ENCODE measurements at regions not wholly inside any gene's neighbourhood (a gene's known extent, or its start where the extent isn't known, plus 50 kb on each side); places are given as distances from the start of the nearest gene placed in this dataset.

DNA sequence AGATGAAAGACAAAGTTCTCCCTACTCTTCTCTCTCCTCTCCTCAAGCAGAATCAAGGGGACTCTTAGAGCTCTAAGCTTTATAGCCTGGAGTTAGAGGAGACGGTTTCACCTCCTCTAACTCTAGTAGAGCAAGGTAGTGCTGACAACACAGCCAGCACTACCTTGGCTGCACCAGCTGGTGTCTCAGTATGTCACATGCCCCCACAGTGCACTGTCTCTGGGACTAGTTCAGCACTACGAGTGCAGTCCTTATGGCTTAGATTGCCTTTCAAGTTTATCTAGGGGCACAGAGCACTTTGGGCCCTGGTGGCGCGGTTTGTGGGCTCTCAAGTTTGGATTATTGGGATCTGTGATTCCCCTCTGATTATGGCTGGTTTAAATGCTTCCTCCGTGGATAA is 614.1 kb upstream of the NECTIN3 start:
- Histone ChIP-seq H4K20me1 (ENCODE audit: control insufficient read depth, insufficient read depth, insufficient read length) (no peaks in the 10 kb centered on the region), H3K23ac (ENCODE audit: insufficient read length, low read depth, low read length) (no peak overlapping the region), H3K79me2 (ENCODE audit: insufficient read depth, low read length) (no peaks in the 10 kb centered on the region), H2AK5ac (ENCODE audit: insufficient read length, low read length) (no peak overlapping the region), H3K56ac (ENCODE audit: insufficient read length, low read depth, low read length) (no peak overlapping the region), H4K8ac (replicated peaks; ENCODE audit: insufficient read length, low read depth, low read length) (no peak overlapping the region), H3T11ph (ENCODE audit: low read length) (no peak overlapping the region), H2BK12ac (ENCODE audit: insufficient read length, low read depth, low read length) (no peak overlapping the region), H2BK120ac (ENCODE audit: low read depth, low read length, poor library complexity, severe bottlenecking) (no peak overlapping the region), H3K14ac (ENCODE audit: insufficient read depth, low read length) (no peak overlapping the region), H3K27ac (ENCODE audit: insufficient read length, low read depth, low read length) (no peak overlapping the region), H3K4ac (ENCODE audit: low read depth, low read length) (no peak overlapping the region), H2AFZ (ENCODE audit: low read length) (no peak overlapping the region), H3K9me3 (ENCODE audit: control insufficient read depth, low read depth, low read length) (no peaks in the 10 kb centered on the region), H3K9ac (ENCODE audit: extremely low read depth, insufficient read length, low read length) (no peak overlapping the region), H3K4me2 (ENCODE audit: insufficient read depth, insufficient read length, low read length) (no peak overlapping the region), H3K79me1 (ENCODE audit: insufficient read depth, low read depth, low read length, poor library complexity, severe bottlenecking) (no peaks in the 10 kb centered on the region), H2BK5ac (ENCODE audit: insufficient read length, low read length) (no peak overlapping the region), H3K27me3 (ENCODE audit: insufficient read depth, low read length) (no peaks in the 10 kb centered on the region), H2BK20ac (ENCODE audit: low read depth, low read length, poor library complexity, severe bottlenecking) (no peak overlapping the region), H3K4me1 (ENCODE audit: insufficient read depth, low read length) (no peaks in the 10 kb centered on the region), H4K91ac (ENCODE audit: insufficient read length, low read depth, low read length) (no peak overlapping the region), H2BK15ac (ENCODE audit: low read depth, low read length) (no peak overlapping the region), H3K23me2 (ENCODE audit: insufficient read length, low read depth, low read length, poor library complexity, severe bottlenecking) (no peaks in the 10 kb centered on the region), H3K18ac (ENCODE audit: insufficient read length, low read depth, low read length) (no peak overlapping the region), H4K5ac (ENCODE audit: insufficient read length, low read depth, low read length) (no peak overlapping the region)
- no peak overlapping the region for H3K27ac Mint-ChIP-seq
- H3K9me3 Mint-ChIP-seq: peaks cover 13 to 22% of the 10 kb centered on the region in 2 experiments
- no peaks in the 10 kb centered on the region for H3K27me3 Mint-ChIP-seq (ENCODE audit: low read depth)
- H3K4me3 Mint-ChIP-seq: no peak overlapping the region
- no peak for DNase-seq
- WGBS (ENCODE audit: extremely low coverage, insufficient read length, low lambda C conversion rate): no CpG with 5 or more reads among the region's 5 CpGs
- peaks cover 5 to 31% (median 20%) of the 10 kb centered on the region in 3 experiments; a peak in 6 of 7 replicates for H3K36me3 Mint-ChIP-seq (ENCODE audit: insufficient read depth in 1 of 3, low read depth in 3 of 3)
- H3K4me1 Mint-ChIP-seq: no peaks in the 10 kb centered on the region
- TF ChIP-seq, protein P1, sequence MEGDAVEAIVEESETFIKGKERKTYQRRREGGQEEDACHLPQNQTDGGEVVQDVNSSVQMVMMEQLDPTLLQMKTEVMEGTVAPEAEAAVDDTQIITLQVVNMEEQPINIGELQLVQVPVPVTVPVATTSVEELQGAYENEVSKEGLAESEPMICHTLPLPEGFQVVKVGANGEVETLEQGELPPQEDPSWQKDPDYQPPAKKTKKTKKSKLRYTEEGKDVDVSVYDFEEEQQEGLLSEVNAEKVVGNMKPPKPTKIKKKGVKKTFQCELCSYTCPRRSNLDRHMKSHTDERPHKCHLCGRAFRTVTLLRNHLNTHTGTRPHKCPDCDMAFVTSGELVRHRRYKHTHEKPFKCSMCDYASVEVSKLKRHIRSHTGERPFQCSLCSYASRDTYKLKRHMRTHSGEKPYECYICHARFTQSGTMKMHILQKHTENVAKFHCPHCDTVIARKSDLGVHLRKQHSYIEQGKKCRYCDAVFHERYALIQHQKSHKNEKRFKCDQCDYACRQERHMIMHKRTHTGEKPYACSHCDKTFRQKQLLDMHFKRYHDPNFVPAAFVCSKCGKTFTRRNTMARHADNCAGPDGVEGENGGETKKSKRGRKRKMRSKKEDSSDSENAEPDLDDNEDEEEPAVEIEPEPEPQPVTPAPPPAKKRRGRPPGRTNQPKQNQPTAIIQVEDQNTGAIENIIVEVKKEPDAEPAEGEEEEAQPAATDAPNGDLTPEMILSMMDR (conservative IDR thresholded peaks at IDR 0.05): no peak

Data from H9 (cell line).